ENCODE measurements at regions not wholly inside any gene's neighbourhood (a gene's known extent, or its start where the extent isn't known, plus 50 kb on each side); places are given as distances from the start of the nearest gene placed in this dataset.

DNA sequence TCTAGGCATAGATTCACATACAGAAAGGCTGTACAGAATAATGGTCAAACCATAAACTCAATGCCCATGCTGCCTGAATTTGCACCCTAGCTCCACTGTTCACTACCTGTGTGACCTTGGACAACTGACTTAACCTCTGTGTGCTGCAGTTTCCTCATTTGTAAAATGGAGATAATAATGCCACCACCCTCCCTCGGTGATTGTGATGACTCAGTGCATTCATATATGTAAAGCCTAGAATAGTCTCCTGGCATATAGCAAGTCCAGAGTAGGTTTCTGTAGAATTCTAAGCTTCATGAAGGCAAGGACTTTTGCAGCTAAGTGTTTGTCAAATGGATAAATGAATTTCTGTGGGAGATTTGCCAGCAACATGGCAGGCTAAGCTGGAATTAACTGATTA, 297.8 kb upstream of the NR4A3 start:
- no peaks in the 10 kb centered on the region for H3K9me2 ChIP-seq (replicated peaks; ENCODE audit: low read length)
- no peak overlapping the region for H3K27ac ChIP-seq (ENCODE audit: low read length)
- intact Hi-C loops (cut with micrococcal nuclease): no loop called here
- POLR2A ChIA-PET (ENCODE audit: unreplicated experiment): no interaction called here
- H3K4me1 ChIP-seq (ENCODE audit: insufficient read depth, low read length): no peaks in the 10 kb centered on the region
- H3K4me2 ChIP-seq (ENCODE audit: low read length): no peak overlapping the region
- ATAC-seq (no peak), DNase-seq (no peak)
- no peak overlapping the region for H3K9ac ChIP-seq (ENCODE audit: low read length)
- H3F3A ChIP-seq (ENCODE audit: low read length, unreplicated experiment): no peaks in the 10 kb centered on the region
- H2AFZ ChIP-seq (ENCODE audit: low read length): no peak overlapping the region
- H3K9me3 ChIP-seq (ENCODE audit: low read length): no peaks in the 10 kb centered on the region
- H3K79me2 ChIP-seq (ENCODE audit: low read length): no peaks in the 10 kb centered on the region
- no TSS peak for BruUV-seq (replicated peaks)
- no peaks in the 10 kb centered on the region for H3K27me3 ChIP-seq (ENCODE audit: low read length)
- CTCF ChIA-PET: no interaction called here
- no peaks in the 10 kb centered on the region for H3K36me3 ChIP-seq (ENCODE audit: low read depth, low read length)
- TF ChIP-seq EZH2phosphoT487 (IDR thresholded peaks at IDR 0.05; ENCODE audit: borderline replicate concordance, low read length) (no peak), EZH2 (IDR thresholded peaks at IDR 0.05; ENCODE audit: low read length, unreplicated experiment) (no peak)
- TF ChIP-seq, protein P1, sequence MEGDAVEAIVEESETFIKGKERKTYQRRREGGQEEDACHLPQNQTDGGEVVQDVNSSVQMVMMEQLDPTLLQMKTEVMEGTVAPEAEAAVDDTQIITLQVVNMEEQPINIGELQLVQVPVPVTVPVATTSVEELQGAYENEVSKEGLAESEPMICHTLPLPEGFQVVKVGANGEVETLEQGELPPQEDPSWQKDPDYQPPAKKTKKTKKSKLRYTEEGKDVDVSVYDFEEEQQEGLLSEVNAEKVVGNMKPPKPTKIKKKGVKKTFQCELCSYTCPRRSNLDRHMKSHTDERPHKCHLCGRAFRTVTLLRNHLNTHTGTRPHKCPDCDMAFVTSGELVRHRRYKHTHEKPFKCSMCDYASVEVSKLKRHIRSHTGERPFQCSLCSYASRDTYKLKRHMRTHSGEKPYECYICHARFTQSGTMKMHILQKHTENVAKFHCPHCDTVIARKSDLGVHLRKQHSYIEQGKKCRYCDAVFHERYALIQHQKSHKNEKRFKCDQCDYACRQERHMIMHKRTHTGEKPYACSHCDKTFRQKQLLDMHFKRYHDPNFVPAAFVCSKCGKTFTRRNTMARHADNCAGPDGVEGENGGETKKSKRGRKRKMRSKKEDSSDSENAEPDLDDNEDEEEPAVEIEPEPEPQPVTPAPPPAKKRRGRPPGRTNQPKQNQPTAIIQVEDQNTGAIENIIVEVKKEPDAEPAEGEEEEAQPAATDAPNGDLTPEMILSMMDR (conservative IDR thresholded peaks at IDR 0.05; ENCODE audit: low read depth, low read length): no peak
- H3K4me3 ChIP-seq (ENCODE audit: low read length): no peak overlapping the region
- no peaks in the 10 kb centered on the region for H4K20me1 ChIP-seq (ENCODE audit: low read length)

DNA sequence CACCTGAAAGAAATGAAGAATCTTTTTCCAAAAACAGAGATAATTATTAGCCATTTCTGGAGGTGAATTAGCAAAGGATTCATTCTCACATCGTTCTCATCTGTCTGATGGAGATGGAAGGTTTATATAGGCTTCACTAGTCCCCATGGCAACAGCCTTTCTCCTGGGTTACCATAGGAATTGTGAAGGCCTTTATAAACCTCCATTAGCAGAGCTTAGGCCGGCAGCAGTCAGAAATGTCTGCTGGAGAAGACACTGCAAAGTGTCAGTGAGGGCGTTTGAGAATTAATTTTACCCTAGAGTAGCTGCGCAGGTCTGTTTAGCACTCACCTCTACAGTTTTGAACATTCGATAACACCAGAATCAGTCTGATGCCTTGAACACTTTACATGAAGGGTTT, 290.4 kb upstream of the NR4A3 start:
- ATAC-seq (no peak), DNase-seq (no peak)
- ChIA-PET CTCF (no interaction called here), POLR2A (ENCODE audit: unreplicated experiment) (no interaction called here)
- Histone ChIP-seq H2AFZ (ENCODE audit: low read length) (no peak overlapping the region), H3F3A (ENCODE audit: low read length, unreplicated experiment) (no peaks in the 10 kb centered on the region), H3K27ac (ENCODE audit: low read length) (no peak overlapping the region), H3K9me3 (ENCODE audit: low read length) (no peaks in the 10 kb centered on the region), H3K9ac (ENCODE audit: low read length) (no peak overlapping the region), H3K79me2 (ENCODE audit: low read length) (no peaks in the 10 kb centered on the region), H3K4me2 (ENCODE audit: low read length) (no peak overlapping the region), H4K20me1 (ENCODE audit: low read length) (no peaks in the 10 kb centered on the region), H3K36me3 (ENCODE audit: low read depth, low read length) (no peaks in the 10 kb centered on the region), H3K4me1 (ENCODE audit: insufficient read depth, low read length) (no peaks in the 10 kb centered on the region), H3K9me2 (replicated peaks; ENCODE audit: low read length) (no peaks in the 10 kb centered on the region), H3K4me3 (ENCODE audit: low read length) (no peak overlapping the region), H3K27me3 (ENCODE audit: low read length) (no peaks in the 10 kb centered on the region)
- intact Hi-C loops (cut with micrococcal nuclease): no loop called here
- TF ChIP-seq EZH2phosphoT487 (IDR thresholded peaks at IDR 0.05; ENCODE audit: borderline replicate concordance, low read length) (no peak), EZH2 (IDR thresholded peaks at IDR 0.05; ENCODE audit: low read length, unreplicated experiment) (no peak)
- TF ChIP-seq, protein P1 (conservative IDR thresholded peaks at IDR 0.05; ENCODE audit: low read depth, low read length): no peak
- BruUV-seq (replicated peaks): no TSS peak

DNA sequence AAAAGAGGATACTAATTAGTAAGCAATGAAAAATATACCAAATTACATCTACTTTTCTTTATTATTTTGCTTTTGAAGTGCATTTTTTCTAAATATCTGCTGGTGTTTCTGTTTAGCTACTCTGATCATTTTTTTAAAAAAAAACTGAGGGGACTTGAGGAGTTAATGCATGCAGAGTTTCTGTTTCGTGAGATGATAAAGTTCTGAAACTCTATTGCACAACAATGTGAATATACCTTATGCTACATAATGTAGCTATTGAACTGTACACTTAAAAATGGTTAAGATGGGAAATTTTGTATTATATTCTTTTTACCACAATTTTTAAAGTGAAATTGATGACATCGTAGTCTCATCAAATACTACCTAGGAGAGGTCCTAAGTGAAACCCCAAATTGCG, 288.3 kb upstream of the NR4A3 start:
- Histone ChIP-seq H3F3A (ENCODE audit: low read length, unreplicated experiment) (no peaks in the 10 kb centered on the region), H3K9me2 (replicated peaks; ENCODE audit: low read length) (no peaks in the 10 kb centered on the region), H3K4me1 (ENCODE audit: insufficient read depth, low read length) (no peaks in the 10 kb centered on the region), H3K4me2 (ENCODE audit: low read length) (no peak overlapping the region), H4K20me1 (ENCODE audit: low read length) (no peaks in the 10 kb centered on the region), H3K36me3 (ENCODE audit: low read depth, low read length) (no peaks in the 10 kb centered on the region), H3K27ac (ENCODE audit: low read length) (no peak overlapping the region), H3K4me3 (ENCODE audit: low read length) (no peak overlapping the region), H3K27me3 (ENCODE audit: low read length) (peaks cover 3% of the 10 kb centered on the region; the same call in 1 of the 2 replicates), H3K9ac (ENCODE audit: low read length) (no peak overlapping the region), H2AFZ (ENCODE audit: low read length) (no peak overlapping the region), H3K79me2 (ENCODE audit: low read length) (no peaks in the 10 kb centered on the region), H3K9me3 (ENCODE audit: low read length) (no peaks in the 10 kb centered on the region)
- POLR2A ChIA-PET (ENCODE audit: unreplicated experiment): no interaction called here
- DNase-seq (no peak), ATAC-seq (no peak)
- TF ChIP-seq, protein P1 (conservative IDR thresholded peaks at IDR 0.05; ENCODE audit: low read depth, low read length): no peak
- TF ChIP-seq EZH2 (IDR thresholded peaks at IDR 0.05; ENCODE audit: low read length, unreplicated experiment) (no peak), EZH2phosphoT487 (IDR thresholded peaks at IDR 0.05; ENCODE audit: borderline replicate concordance, low read length) (no peak)
- intact Hi-C loops (cut with micrococcal nuclease): no loop called here
- no TSS peak for BruUV-seq (replicated peaks)
- CTCF ChIA-PET: no interaction called here

All from PC-3 (cell line).